GM23338 (cell line): ENCODE measurements at regions not wholly inside any gene's neighbourhood (a gene's known extent, or its start where the extent isn't known, plus 50 kb on each side); places are given as distances from the start of the nearest gene placed in this dataset.

Source experiments
- CREB1 ChIP-seq: fragments of 250-450 bp; sonication (Bioruptor Pico); IDR thresholded peaks from 2 replicates; pipeline ENCODE4 v1.5.0; 2020; ENCODE audit warnings: low read depth, mild to moderate bottlenecking, moderate library complexity
- EZH2phosphoT487 ChIP-seq: fragments of 200-600 bp; sonication (generic); IDR thresholded peaks from one replicate; pipeline ENCODE4 v1.8.1; 2018; ENCODE audit warnings: antibody characterized with exemption; ENCODE audit not compliant: unreplicated experiment
- JUNB ChIP-seq: IDR thresholded peaks from one replicate; pipeline ENCODE4 v1.6.1; 2016; ENCODE audit warnings: antibody characterized with exemption; ENCODE audit not compliant: unreplicated experiment
- STAT1 ChIP-seq: IDR thresholded peaks from one replicate; pipeline ENCODE4 v1.6.1; 2016; ENCODE audit warnings: antibody characterized with exemption; ENCODE audit not compliant: unreplicated experiment
- ZNF331 ChIP-seq: fragments of 250-450 bp; sonication (Bioruptor Pico); IDR thresholded peaks from 2 replicates; pipeline ENCODE4 v1.5.0; 2020; ENCODE audit warnings: low read depth, mild to moderate bottlenecking, moderate library complexity
- TF ChIP-seq, protein P1 (sequence below): fragments of 250-450 bp; sonication (Bioruptor Pico); IDR thresholded peaks from 2 replicates; pipeline ENCODE4 v1.5.0; 2020; ENCODE audit warnings: mild to moderate bottlenecking, moderate library complexity
- TF ChIP-seq, protein P2 (sequence below), 2 experiments: fragments of 200-600 bp in 1 of 2; sonication (generic) in 1 of 2; conservative IDR thresholded peaks; 2 replicates each; pipeline versions ENCODE4 v1.5.1 to v1.6.1; 2016 to 2017; ENCODE audit warnings: antibody characterized with exemption in 2 of 2, low read depth in 2 of 2, mild to moderate bottlenecking in 2 of 2, moderate library complexity in 1 of 2
- TF ChIP-seq, protein P3 (sequence below): IDR thresholded peaks from one replicate; pipeline ENCODE4 v1.6.1; 2018; ENCODE audit warnings: antibody characterized with exemption; ENCODE audit not compliant: unreplicated experiment
- TF ChIP-seq, protein P4 (sequence below): IDR thresholded peaks from 2 replicates; pipeline ENCODE4 v1.6.1; 2016; ENCODE audit warnings: antibody characterized with exemption

DNA sequence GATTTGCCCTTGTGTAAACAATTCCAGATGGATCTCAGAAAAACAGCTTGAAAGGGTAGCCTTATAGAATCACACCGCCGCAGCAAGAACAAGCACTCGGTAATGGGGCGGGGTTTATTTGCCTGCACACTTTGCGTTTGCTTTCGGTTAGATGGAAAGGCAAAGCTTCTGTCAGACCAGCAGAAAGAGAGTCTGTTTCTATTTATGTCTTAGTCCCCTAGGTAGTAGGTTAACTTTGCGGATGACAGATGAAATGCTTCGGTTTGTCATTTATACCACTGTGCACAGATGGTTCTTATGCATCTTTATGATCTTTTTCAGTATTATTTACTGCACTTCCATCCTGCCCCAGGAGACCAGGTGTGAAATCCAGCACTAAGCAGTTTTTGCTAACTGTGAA, 62.2 kb downstream of the PYDC2 start (continued):
- TF ChIP-seq, protein P1, sequence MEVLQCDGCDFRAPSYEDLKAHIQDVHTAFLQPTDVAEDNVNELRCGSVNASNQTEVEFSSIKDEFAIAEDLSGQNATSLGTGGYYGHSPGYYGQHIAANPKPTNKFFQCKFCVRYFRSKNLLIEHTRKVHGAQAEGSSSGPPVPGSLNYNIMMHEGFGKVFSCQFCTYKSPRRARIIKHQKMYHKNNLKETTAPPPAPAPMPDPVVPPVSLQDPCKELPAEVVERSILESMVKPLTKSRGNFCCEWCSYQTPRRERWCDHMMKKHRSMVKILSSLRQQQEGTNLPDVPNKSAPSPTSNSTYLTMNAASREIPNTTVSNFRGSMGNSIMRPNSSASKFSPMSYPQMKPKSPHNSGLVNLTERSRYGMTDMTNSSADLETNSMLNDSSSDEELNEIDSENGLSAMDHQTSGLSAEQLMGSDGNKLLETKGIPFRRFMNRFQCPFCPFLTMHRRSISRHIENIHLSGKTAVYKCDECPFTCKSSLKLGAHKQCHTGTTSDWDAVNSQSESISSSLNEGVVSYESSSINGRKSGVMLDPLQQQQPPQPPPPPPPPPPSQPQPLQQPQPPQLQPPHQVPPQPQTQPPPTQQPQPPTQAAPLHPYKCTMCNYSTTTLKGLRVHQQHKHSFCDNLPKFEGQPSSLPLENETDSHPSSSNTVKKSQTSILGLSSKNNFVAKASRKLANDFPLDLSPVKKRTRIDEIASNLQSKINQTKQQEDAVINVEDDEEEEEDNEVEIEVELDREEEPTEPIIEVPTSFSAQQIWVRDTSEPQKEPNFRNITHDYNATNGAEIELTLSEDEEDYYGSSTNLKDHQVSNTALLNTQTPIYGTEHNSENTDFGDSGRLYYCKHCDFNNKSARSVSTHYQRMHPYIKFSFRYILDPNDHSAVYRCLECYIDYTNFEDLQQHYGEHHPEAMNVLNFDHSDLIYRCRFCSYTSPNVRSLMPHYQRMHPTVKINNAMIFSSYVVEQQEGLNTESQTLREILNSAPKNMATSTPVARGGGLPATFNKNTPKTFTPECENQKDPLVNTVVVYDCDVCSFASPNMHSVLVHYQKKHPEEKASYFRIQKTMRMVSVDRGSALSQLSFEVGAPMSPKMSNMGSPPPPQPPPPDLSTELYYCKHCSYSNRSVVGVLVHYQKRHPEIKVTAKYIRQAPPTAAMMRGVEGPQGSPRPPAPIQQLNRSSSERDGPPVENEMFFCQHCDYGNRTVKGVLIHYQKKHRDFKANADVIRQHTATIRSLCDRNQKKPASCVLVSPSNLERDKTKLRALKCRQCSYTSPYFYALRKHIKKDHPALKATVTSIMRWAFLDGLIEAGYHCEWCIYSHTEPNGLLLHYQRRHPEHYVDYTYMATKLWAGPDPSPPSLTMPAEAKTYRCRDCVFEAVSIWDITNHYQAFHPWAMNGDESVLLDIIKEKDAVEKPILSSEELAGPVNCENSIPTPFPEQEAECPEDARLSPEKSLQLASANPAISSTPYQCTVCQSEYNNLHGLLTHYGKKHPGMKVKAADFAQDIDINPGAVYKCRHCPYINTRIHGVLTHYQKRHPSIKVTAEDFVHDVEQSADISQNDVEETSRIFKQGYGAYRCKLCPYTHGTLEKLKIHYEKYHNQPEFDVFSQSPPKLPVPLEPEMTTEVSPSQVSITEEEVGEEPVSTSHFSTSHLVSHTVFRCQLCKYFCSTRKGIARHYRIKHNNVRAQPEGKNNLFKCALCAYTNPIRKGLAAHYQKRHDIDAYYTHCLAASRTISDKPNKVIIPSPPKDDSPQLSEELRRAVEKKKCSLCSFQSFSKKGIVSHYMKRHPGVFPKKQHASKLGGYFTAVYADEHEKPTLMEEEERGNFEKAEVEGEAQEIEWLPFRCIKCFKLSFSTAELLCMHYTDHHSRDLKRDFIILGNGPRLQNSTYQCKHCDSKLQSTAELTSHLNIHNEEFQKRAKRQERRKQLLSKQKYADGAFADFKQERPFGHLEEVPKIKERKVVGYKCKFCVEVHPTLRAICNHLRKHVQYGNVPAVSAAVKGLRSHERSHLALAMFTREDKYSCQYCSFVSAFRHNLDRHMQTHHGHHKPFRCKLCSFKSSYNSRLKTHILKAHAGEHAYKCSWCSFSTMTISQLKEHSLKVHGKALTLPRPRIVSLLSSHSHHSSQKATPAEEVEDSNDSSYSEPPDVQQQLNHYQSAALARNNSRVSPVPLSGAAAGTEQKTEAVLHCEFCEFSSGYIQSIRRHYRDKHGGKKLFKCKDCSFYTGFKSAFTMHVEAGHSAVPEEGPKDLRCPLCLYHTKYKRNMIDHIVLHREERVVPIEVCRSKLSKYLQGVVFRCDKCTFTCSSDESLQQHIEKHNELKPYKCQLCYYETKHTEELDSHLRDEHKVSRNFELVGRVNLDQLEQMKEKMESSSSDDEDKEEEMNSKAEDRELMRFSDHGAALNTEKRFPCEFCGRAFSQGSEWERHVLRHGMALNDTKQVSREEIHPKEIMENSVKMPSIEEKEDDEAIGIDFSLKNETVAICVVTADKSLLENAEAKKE = no peak
- TF ChIP-seq, protein P2, sequence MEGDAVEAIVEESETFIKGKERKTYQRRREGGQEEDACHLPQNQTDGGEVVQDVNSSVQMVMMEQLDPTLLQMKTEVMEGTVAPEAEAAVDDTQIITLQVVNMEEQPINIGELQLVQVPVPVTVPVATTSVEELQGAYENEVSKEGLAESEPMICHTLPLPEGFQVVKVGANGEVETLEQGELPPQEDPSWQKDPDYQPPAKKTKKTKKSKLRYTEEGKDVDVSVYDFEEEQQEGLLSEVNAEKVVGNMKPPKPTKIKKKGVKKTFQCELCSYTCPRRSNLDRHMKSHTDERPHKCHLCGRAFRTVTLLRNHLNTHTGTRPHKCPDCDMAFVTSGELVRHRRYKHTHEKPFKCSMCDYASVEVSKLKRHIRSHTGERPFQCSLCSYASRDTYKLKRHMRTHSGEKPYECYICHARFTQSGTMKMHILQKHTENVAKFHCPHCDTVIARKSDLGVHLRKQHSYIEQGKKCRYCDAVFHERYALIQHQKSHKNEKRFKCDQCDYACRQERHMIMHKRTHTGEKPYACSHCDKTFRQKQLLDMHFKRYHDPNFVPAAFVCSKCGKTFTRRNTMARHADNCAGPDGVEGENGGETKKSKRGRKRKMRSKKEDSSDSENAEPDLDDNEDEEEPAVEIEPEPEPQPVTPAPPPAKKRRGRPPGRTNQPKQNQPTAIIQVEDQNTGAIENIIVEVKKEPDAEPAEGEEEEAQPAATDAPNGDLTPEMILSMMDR (conservative IDR thresholded peaks at IDR 0.05; ENCODE audit: low read depth in 2 of 2) = no peak
- TF ChIP-seq STAT1 (no peak), CREB1 (CRISPR knock-in tag) (no peak), EZH2phosphoT487 (no peak), ZNF331 (CRISPR knock-in tag) (no peak), JUNB (no peak)
- TF ChIP-seq, protein P3, sequence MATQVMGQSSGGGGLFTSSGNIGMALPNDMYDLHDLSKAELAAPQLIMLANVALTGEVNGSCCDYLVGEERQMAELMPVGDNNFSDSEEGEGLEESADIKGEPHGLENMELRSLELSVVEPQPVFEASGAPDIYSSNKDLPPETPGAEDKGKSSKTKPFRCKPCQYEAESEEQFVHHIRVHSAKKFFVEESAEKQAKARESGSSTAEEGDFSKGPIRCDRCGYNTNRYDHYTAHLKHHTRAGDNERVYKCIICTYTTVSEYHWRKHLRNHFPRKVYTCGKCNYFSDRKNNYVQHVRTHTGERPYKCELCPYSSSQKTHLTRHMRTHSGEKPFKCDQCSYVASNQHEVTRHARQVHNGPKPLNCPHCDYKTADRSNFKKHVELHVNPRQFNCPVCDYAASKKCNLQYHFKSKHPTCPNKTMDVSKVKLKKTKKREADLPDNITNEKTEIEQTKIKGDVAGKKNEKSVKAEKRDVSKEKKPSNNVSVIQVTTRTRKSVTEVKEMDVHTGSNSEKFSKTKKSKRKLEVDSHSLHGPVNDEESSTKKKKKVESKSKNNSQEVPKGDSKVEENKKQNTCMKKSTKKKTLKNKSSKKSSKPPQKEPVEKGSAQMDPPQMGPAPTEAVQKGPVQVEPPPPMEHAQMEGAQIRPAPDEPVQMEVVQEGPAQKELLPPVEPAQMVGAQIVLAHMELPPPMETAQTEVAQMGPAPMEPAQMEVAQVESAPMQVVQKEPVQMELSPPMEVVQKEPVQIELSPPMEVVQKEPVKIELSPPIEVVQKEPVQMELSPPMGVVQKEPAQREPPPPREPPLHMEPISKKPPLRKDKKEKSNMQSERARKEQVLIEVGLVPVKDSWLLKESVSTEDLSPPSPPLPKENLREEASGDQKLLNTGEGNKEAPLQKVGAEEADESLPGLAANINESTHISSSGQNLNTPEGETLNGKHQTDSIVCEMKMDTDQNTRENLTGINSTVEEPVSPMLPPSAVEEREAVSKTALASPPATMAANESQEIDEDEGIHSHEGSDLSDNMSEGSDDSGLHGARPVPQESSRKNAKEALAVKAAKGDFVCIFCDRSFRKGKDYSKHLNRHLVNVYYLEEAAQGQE = no peak
- TF ChIP-seq, protein P4, sequence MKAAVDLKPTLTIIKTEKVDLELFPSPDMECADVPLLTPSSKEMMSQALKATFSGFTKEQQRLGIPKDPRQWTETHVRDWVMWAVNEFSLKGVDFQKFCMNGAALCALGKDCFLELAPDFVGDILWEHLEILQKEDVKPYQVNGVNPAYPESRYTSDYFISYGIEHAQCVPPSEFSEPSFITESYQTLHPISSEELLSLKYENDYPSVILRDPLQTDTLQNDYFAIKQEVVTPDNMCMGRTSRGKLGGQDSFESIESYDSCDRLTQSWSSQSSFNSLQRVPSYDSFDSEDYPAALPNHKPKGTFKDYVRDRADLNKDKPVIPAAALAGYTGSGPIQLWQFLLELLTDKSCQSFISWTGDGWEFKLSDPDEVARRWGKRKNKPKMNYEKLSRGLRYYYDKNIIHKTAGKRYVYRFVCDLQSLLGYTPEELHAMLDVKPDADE = no peak
